KMS-11 (cell line): ENCODE measurements at regions not wholly inside any gene's neighbourhood (a gene's known extent, or its start where the extent isn't known, plus 50 kb on each side); places are given as distances from the start of the nearest gene placed in this dataset.
"Not testable (repeated sequence)": the region's sequence is repeated elsewhere in the genome, so short reads cannot be mapped to it uniquely, and the experiment has no call there.

Experiments used
- H2AFZ ChIP-seq: fragments of 200-600 bp; sonication (generic); 2 replicates; pipeline ENCODE4 v1.6.1; 2016; ENCODE audit warnings: antibody characterized with exemption, mixed run types, low read depth
- H3K27ac ChIP-seq: fragments of 200-600 bp; sonication (generic); 2 replicates; pipeline ENCODE4 v1.6.1; 2016; ENCODE audit warnings: mild to moderate bottlenecking, mixed run types
- H3K27me3 ChIP-seq: fragments of 200-600 bp; sonication (generic); 2 replicates; pipeline ENCODE4 v1.6.1; 2017; ENCODE audit warnings: mild to moderate bottlenecking, low read depth, mixed run types, moderate library complexity; ENCODE audit not compliant: insufficient read depth
- H3K36me3 ChIP-seq: fragments of 200-600 bp; sonication (generic); 2 replicates; pipeline ENCODE4 v1.6.1; 2017; ENCODE audit warnings: mild to moderate bottlenecking, mixed run types; ENCODE audit not compliant: insufficient read depth
- H3K4me1 ChIP-seq: fragments of 200-600 bp; sonication (generic); 2 replicates; pipeline ENCODE4 v1.6.1; 2016; ENCODE audit warnings: mild to moderate bottlenecking, low read depth, mixed run types; ENCODE audit not compliant: poor library complexity, severe bottlenecking
- H3K4me2 ChIP-seq: fragments of 200-600 bp; sonication (generic); 2 replicates; pipeline ENCODE4 v1.7.0; 2016; ENCODE audit warnings: mild to moderate bottlenecking, mixed run types
- H3K4me3 ChIP-seq: fragments of 200-600 bp; sonication (generic); IDR thresholded peaks from 2 replicates; pipeline ENCODE4 v1.6.1; 2017; ENCODE audit warnings: low read depth, low read length, mixed read lengths; ENCODE audit not compliant: insufficient read depth
- H3K79me2 ChIP-seq: fragments of 200-600 bp; sonication (generic); 2 replicates; pipeline ENCODE4 v1.6.1; 2016; ENCODE audit warnings: low read depth, mixed run types; ENCODE audit not compliant: insufficient read depth
- H3K9ac ChIP-seq: fragments of 200-600 bp; sonication (generic); 2 replicates; pipeline ENCODE4 v1.6.1; 2016; ENCODE audit warnings: mild to moderate bottlenecking, mixed run types
- H4K20me1 ChIP-seq: fragments of 200-600 bp; sonication (generic); 2 replicates; pipeline ENCODE4 v1.6.1; 2016; ENCODE audit warnings: mild to moderate bottlenecking, mixed run types; ENCODE audit not compliant: insufficient read depth
- TF ChIP-seq, protein P1 (sequence below): fragments of 200-600 bp; sonication (generic); conservative IDR thresholded peaks from 2 replicates; pipeline ENCODE4 v1.6.1; 2017; ENCODE audit warnings: low read depth, mild to moderate bottlenecking, antibody characterized with exemption, low read length, moderate library complexity, mixed read lengths

DNA sequence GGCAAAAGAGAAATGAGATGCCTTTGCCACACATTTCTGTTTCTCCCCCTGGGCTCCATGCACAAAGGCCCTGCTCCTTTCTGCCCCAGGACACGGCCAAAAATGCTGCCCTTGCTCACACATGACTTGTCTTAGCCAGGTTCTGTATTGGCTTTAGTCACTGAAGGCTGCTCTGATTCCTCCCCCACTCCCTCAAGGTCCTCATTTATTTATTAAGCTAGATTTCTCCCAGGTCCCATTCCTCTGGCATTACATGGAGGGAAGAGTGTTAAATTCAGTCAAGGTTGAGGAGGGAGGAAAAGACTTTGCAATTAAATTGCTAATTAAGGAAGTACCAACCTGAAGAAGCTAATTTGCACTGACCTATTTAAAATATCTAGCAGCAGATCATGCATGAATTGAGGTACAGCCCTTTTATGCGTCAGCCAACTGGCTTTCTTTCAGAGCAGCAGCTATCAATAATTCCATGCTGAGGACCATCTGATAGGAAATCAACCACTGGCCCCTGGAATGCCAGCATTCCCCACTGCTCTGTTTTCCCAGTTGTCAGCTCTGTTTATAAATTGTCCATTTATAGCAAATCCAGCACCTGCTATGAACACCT lies 81.2 kb upstream of the MAP3K1 start:
- Histone ChIP-seq H3K27ac (no peak overlapping the region), H4K20me1 (no peaks in the 10 kb centered on the region), H3K9ac (no peak overlapping the region), H3K4me2 (no peak overlapping the region), H3K4me1 (no peaks in the 10 kb centered on the region), H3K27me3 (no peaks in the 10 kb centered on the region), H3K36me3 (no peaks in the 10 kb centered on the region), H3K79me2 (no peaks in the 10 kb centered on the region), H3K4me3 (no peak overlapping the region), H2AFZ (no peak overlapping the region)
- TF ChIP-seq, protein P1, sequence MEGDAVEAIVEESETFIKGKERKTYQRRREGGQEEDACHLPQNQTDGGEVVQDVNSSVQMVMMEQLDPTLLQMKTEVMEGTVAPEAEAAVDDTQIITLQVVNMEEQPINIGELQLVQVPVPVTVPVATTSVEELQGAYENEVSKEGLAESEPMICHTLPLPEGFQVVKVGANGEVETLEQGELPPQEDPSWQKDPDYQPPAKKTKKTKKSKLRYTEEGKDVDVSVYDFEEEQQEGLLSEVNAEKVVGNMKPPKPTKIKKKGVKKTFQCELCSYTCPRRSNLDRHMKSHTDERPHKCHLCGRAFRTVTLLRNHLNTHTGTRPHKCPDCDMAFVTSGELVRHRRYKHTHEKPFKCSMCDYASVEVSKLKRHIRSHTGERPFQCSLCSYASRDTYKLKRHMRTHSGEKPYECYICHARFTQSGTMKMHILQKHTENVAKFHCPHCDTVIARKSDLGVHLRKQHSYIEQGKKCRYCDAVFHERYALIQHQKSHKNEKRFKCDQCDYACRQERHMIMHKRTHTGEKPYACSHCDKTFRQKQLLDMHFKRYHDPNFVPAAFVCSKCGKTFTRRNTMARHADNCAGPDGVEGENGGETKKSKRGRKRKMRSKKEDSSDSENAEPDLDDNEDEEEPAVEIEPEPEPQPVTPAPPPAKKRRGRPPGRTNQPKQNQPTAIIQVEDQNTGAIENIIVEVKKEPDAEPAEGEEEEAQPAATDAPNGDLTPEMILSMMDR: no peak

DNA sequence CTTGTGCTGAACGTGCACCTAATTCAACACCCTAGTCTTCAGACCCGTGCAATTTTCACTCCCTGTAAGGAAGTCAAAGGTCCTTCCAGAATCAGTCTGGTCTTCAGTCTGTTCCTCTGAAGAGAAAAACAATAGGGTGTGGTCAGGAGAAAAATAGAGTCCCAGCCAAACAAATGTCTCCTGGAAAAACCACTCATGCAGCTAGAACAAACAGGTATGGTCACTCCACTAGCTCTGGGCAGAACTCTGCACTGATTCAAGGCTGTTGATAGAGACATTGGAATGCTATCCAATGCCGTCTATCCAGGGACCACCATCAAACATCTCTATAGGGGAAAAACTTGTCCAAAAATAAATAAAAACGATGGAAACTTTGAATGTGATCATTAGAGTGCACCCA lies 81.8 kb upstream of the MAP3K1 start:
- Histone ChIP-seq H3K4me2 (no peak overlapping the region), H3K36me3 (no peaks in the 10 kb centered on the region), H3K27ac (no peak overlapping the region), H3K27me3 (no peaks in the 10 kb centered on the region), H4K20me1 (no peaks in the 10 kb centered on the region), H2AFZ (no peak overlapping the region), H3K79me2 (no peaks in the 10 kb centered on the region), H3K9ac (no peak overlapping the region), H3K4me3 (no peak overlapping the region), H3K4me1 (no peaks in the 10 kb centered on the region)
- TF ChIP-seq, protein P1: no peak

DNA sequence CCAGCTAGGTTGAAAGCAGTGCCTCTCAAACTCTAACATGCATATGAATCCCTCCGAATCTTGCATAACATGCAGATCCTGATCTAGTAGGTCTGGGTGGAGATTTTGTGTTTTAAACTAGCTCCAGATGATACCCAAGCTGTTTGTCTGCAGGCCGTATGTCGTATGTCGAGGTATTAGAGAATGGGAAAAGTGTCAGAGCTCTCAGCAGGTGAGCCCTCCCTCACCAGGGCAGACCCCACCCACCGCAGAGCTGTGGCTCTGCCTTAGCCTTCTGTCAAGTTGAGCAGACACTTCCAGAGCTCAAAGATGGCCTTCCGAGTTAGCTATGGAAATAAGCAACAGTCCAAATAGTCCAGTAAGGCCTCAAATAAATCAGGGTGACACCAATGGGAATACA lies 83.2 kb upstream of the MAP3K1 start:
- no peak overlapping the region for H3K4me2 ChIP-seq
- no peaks in the 10 kb centered on the region for H3K4me1 ChIP-seq
- no peaks in the 10 kb centered on the region for H3K27me3 ChIP-seq
- H3K79me2 ChIP-seq: no peaks in the 10 kb centered on the region
- H3K36me3 ChIP-seq: no peaks in the 10 kb centered on the region
- no peak overlapping the region for H3K4me3 ChIP-seq
- no peak overlapping the region for H3K9ac ChIP-seq
- TF ChIP-seq, protein P1: no peak
- no peak overlapping the region for H3K27ac ChIP-seq
- H2AFZ ChIP-seq: no peak overlapping the region
- no peaks in the 10 kb centered on the region for H4K20me1 ChIP-seq

- H3K27me3 ChIP-seq, H3K79me2 ChIP-seq, H3K4me3 ChIP-seq, H3K9ac ChIP-seq, H3K4me1 ChIP-seq, H3K4me2 ChIP-seq, H4K20me1 ChIP-seq, H3K36me3 ChIP-seq, H3K27ac ChIP-seq, H2AFZ ChIP-seq: not testable (repeated sequence)
Observed at GRCh38 chr5:56731473-56731872, 83.9 kb upstream of the MAP3K1 start.

- no peak overlapping the region for H3K9ac ChIP-seq
- no peaks in the 10 kb centered on the region for H3K36me3 ChIP-seq
- no peaks in the 10 kb centered on the region for H3K27me3 ChIP-seq
- H4K20me1 ChIP-seq: no peaks in the 10 kb centered on the region
- H3K27ac ChIP-seq: no peak overlapping the region
- no peak overlapping the region for H2AFZ ChIP-seq
- TF ChIP-seq, protein P1: no peak
- no peaks in the 10 kb centered on the region for H3K79me2 ChIP-seq
- no peaks in the 10 kb centered on the region for H3K4me1 ChIP-seq
- no peak overlapping the region for H3K4me3 ChIP-seq
- no peak overlapping the region for H3K4me2 ChIP-seq
Observed at GRCh38 chr5:56729488-56729887, 85.9 kb upstream of the MAP3K1 start.
